ENCODE measurements at regions not wholly inside any gene's neighbourhood (a gene's known extent, or its start where the extent isn't known, plus 50 kb on each side); places are given as distances from the start of the nearest gene placed in this dataset.

- Mint-ChIP-seq H3K27ac (no peak overlapping the region), H3K36me3 (no peaks in the 10 kb centered on the region), H3K4me1 (no peaks in the 10 kb centered on the region), H3K4me3 (no peak overlapping the region), H3K9me3 (peaks cover 0 to 10% (median 1%) of the 10 kb centered on the region in 7 donors), H3K27me3 (no peaks in the 10 kb centered on the region)
- Histone ChIP-seq H3K27me3 (ENCODE audit: control insufficient read depth, insufficient read depth, low read length) (peaks cover 1% of the 10 kb centered on the region), H3K4me3 (ENCODE audit: low read depth, low read length) (no peak overlapping the region), H3K9me3 (ENCODE audit: control insufficient read depth in 2 of 2, low read length in 2 of 2) (no peaks in the 10 kb centered on the region), H3K27ac (ENCODE audit: insufficient read depth, low read length, poor library complexity, severe bottlenecking) (no peak overlapping the region), H3K4me1 (ENCODE audit: control insufficient read depth, insufficient read depth, low read length, poor library complexity, severe bottlenecking) (no peaks in the 10 kb centered on the region), H3K36me3 (ENCODE audit: control insufficient read depth, insufficient read depth, low read length) (no peaks in the 10 kb centered on the region)
- ATAC-seq (ENCODE audit: low read depth in 2 of 2) (no peak), DNase-seq (no peak)
Measured at GRCh38 chr14:55979781-55980180, 138.4 kb upstream of the PELI2 start.

- Mint-ChIP-seq H3K4me3 (no peak overlapping the region), H3K4me1 (no peaks in the 10 kb centered on the region), H3K9me3 (peaks cover 0 to 10% (median 1%) of the 10 kb centered on the region in 7 donors), H3K36me3 (no peaks in the 10 kb centered on the region), H3K27me3 (no peaks in the 10 kb centered on the region), H3K27ac (no peak overlapping the region)
- Histone ChIP-seq H3K27ac (ENCODE audit: insufficient read depth, low read length, poor library complexity, severe bottlenecking) (no peak overlapping the region), H3K9me3 (ENCODE audit: control insufficient read depth in 2 of 2, low read length in 2 of 2) (no peaks in the 10 kb centered on the region), H3K4me3 (ENCODE audit: low read depth, low read length) (no peak overlapping the region), H3K36me3 (ENCODE audit: control insufficient read depth, insufficient read depth, low read length) (no peaks in the 10 kb centered on the region), H3K27me3 (ENCODE audit: control insufficient read depth, insufficient read depth, low read length) (peaks cover 1% of the 10 kb centered on the region), H3K4me1 (ENCODE audit: control insufficient read depth, insufficient read depth, low read length, poor library complexity, severe bottlenecking) (no peaks in the 10 kb centered on the region)
- ATAC-seq (ENCODE audit: low read depth in 2 of 2) (no peak), DNase-seq (no peak)
Measured at GRCh38 chr14:55980970-55981369, 137.2 kb upstream of the PELI2 start.

GRCh38 chr14:55986069-55986468 lies 132.1 kb upstream of the PELI2 start:
- DNase-seq (no peak), ATAC-seq (ENCODE audit: low read depth in 2 of 2) (no peak)
- H3K36me3 Mint-ChIP-seq = no peaks in the 10 kb centered on the region
- H3K4me3 ChIP-seq (ENCODE audit: low read depth, low read length) = no peak overlapping the region
- H3K4me1 ChIP-seq (ENCODE audit: control insufficient read depth, insufficient read depth, low read length, poor library complexity, severe bottlenecking) = no peaks in the 10 kb centered on the region
- H3K4me1 Mint-ChIP-seq = no peaks in the 10 kb centered on the region
- H3K9me3 ChIP-seq (ENCODE audit: control insufficient read depth in 2 of 2, low read length in 2 of 2) = no peaks in the 10 kb centered on the region
- peaks cover 0 to 5% (median 1%) of the 10 kb centered on the region in 7 donors for H3K9me3 Mint-ChIP-seq
- H3K27ac Mint-ChIP-seq = no peak overlapping the region
- no peak overlapping the region for H3K27ac ChIP-seq (ENCODE audit: insufficient read depth, low read length, poor library complexity, severe bottlenecking)
- H3K27me3 Mint-ChIP-seq = no peaks in the 10 kb centered on the region
- no peaks in the 10 kb centered on the region for H3K36me3 ChIP-seq (ENCODE audit: control insufficient read depth, insufficient read depth, low read length)
- peaks cover 2% of the 10 kb centered on the region for H3K27me3 ChIP-seq (ENCODE audit: control insufficient read depth, insufficient read depth, low read length)
- H3K4me3 Mint-ChIP-seq = no peak overlapping the region

- DNase-seq (no peak), ATAC-seq (ENCODE audit: low read depth in 2 of 2) (no peak)
- Mint-ChIP-seq H3K4me3 (peak overlapping the region in 1 of 4 donors; percentile 65), H3K27ac (no peak overlapping the region), H3K9me3 (peaks cover 0 to 20% (median 2%) of the 10 kb centered on the region in 7 donors), H3K36me3 (no peaks in the 10 kb centered on the region), H3K4me1 (peaks cover 15 to 44% (median 23%) of the 10 kb centered on the region in 4 donors), H3K27me3 (peaks cover 45% of the 10 kb centered on the region)
- H3K36me3 ChIP-seq (ENCODE audit: control insufficient read depth, insufficient read depth, low read length) = no peaks in the 10 kb centered on the region
- H3K27ac ChIP-seq (ENCODE audit: insufficient read depth, low read length, poor library complexity, severe bottlenecking) = no peak overlapping the region
- peaks cover 27% of the 10 kb centered on the region for H3K4me1 ChIP-seq (ENCODE audit: control insufficient read depth, insufficient read depth, low read length, poor library complexity, severe bottlenecking)
- peaks cover 4% of the 10 kb centered on the region for H3K27me3 ChIP-seq (ENCODE audit: control insufficient read depth, insufficient read depth, low read length)
- no peak overlapping the region for H3K4me3 ChIP-seq (ENCODE audit: low read depth, low read length)
- peaks cover 9 to 10% of the 10 kb centered on the region in 2 experiments for H3K9me3 ChIP-seq (ENCODE audit: control insufficient read depth in 2 of 2, low read length in 2 of 2)
Measured at GRCh38 chr14:56000846-56001245, 117.4 kb upstream of the PELI2 start.

- Mint-ChIP-seq H3K27me3 (peaks cover 42% of the 10 kb centered on the region), H3K36me3 (no peaks in the 10 kb centered on the region), H3K4me1 (peaks cover 15 to 47% (median 24%) of the 10 kb centered on the region in 4 donors), H3K27ac (no peak overlapping the region), H3K9me3 (peaks cover 0 to 17% (median 2%) of the 10 kb centered on the region in 7 donors), H3K4me3 (no peak overlapping the region)
- Histone ChIP-seq H3K4me3 (ENCODE audit: low read depth, low read length) (no peak overlapping the region), H3K36me3 (ENCODE audit: control insufficient read depth, insufficient read depth, low read length) (no peaks in the 10 kb centered on the region), H3K27ac (ENCODE audit: insufficient read depth, low read length, poor library complexity, severe bottlenecking) (no peak overlapping the region), H3K9me3 (ENCODE audit: control insufficient read depth in 2 of 2, low read length in 2 of 2) (peaks cover 9 to 10% of the 10 kb centered on the region in 2 experiments), H3K27me3 (ENCODE audit: control insufficient read depth, insufficient read depth, low read length) (peaks cover 4% of the 10 kb centered on the region), H3K4me1 (ENCODE audit: control insufficient read depth, insufficient read depth, low read length, poor library complexity, severe bottlenecking) (peaks cover 27% of the 10 kb centered on the region)
- ATAC-seq (ENCODE audit: low read depth in 2 of 2) = no peak
- no peak for DNase-seq
Measured at GRCh38 chr14:56002342-56002741, 115.9 kb upstream of the PELI2 start.

- ATAC-seq (ENCODE audit: low read depth in 2 of 2) = peak; percentile 63 to 71
- Mint-ChIP-seq H3K36me3 (no peaks in the 10 kb centered on the region), H3K9me3 (peaks cover 0 to 20% (median 5%) of the 10 kb centered on the region in 7 donors), H3K4me3 (peak overlapping the region in 3 of 4 donors; percentile 10 to 60 (median 22)), H3K4me1 (peaks cover 15 to 47% (median 24%) of the 10 kb centered on the region in 4 donors), H3K27me3 (peaks cover 41% of the 10 kb centered on the region), H3K27ac (peak overlapping the region in 1 of 3 donors; percentile 42)
- peaks cover 9 to 15% of the 10 kb centered on the region in 2 experiments for H3K9me3 ChIP-seq (ENCODE audit: control insufficient read depth in 2 of 2, low read length in 2 of 2)
- peaks cover 4% of the 10 kb centered on the region for H3K27me3 ChIP-seq (ENCODE audit: control insufficient read depth, insufficient read depth, low read length)
- H3K4me3 ChIP-seq (ENCODE audit: low read depth, low read length) = peak overlapping the region; percentile 13
- H3K36me3 ChIP-seq (ENCODE audit: control insufficient read depth, insufficient read depth, low read length) = no peaks in the 10 kb centered on the region
- H3K4me1 ChIP-seq (ENCODE audit: control insufficient read depth, insufficient read depth, low read length, poor library complexity, severe bottlenecking) = peaks cover 27% of the 10 kb centered on the region
- no peak overlapping the region for H3K27ac ChIP-seq (ENCODE audit: insufficient read depth, low read length, poor library complexity, severe bottlenecking)
- DNase-seq = peak in 2 of 3 donors; percentile 61 to 70
Measured at GRCh38 chr14:56002876-56003625, 115.2 kb upstream of the PELI2 start.

GRCh38 chr14:56004323-56004722 lies 113.9 kb upstream of the PELI2 start:
- no peak for ATAC-seq (ENCODE audit: low read depth in 2 of 2)
- Mint-ChIP-seq H3K4me1 (peaks cover 15 to 47% (median 24%) of the 10 kb centered on the region in 4 donors), H3K4me3 (peak overlapping the region in 2 of 4 donors; percentile 77 to 85), H3K27me3 (peaks cover 33% of the 10 kb centered on the region), H3K27ac (peak overlapping the region in 1 of 3 donors; percentile 73), H3K9me3 (peaks cover 0 to 24% (median 6%) of the 10 kb centered on the region in 7 donors), H3K36me3 (no peaks in the 10 kb centered on the region)
- Histone ChIP-seq H3K4me1 (ENCODE audit: control insufficient read depth, insufficient read depth, low read length, poor library complexity, severe bottlenecking) (peaks cover 27% of the 10 kb centered on the region), H3K9me3 (ENCODE audit: control insufficient read depth in 2 of 2, low read length in 2 of 2) (peaks cover 10 to 15% of the 10 kb centered on the region in 2 experiments), H3K27ac (ENCODE audit: insufficient read depth, low read length, poor library complexity, severe bottlenecking) (no peak overlapping the region), H3K27me3 (ENCODE audit: control insufficient read depth, insufficient read depth, low read length) (peaks cover 4% of the 10 kb centered on the region), H3K4me3 (ENCODE audit: low read depth, low read length) (no peak overlapping the region), H3K36me3 (ENCODE audit: control insufficient read depth, insufficient read depth, low read length) (no peaks in the 10 kb centered on the region)
- no peak for DNase-seq
